ENCODE measurements at regions not wholly inside any gene's neighbourhood (a gene's known extent, or its start where the extent isn't known, plus 50 kb on each side); places are given as distances from the start of the nearest gene placed in this dataset.

DNA sequence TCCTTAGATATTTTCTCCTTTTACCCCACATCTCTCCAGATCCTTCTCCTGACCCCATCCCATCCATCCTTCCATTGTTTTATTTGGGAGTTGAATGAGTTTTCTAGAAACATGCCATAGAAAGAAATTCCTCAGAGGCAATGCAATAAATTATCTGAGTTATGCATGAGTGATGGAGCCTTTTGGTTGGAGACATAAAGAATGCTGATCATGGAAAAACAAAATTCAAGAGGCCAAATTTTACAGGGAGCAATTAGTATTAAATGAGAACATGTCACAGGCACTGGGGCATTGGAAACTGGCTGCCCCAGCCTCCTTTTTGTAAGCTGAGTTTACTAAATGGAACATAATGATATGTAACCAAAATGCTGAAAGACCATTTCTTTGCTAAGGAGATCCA is 74.2 kb upstream of the LCLAT1 start:
- no peaks in the 10 kb centered on the region for H3K27me3 ChIP-seq (ENCODE audit: control insufficient read depth, insufficient read depth, low read length)
- no peaks in the 10 kb centered on the region for H3K9me3 ChIP-seq (ENCODE audit: control insufficient read depth, low read length)
- no peaks in the 10 kb centered on the region for H3K4me1 ChIP-seq
- no peak overlapping the region for H3K4me2 ChIP-seq (ENCODE audit: low read length)
- TF ChIP-seq, protein P1, sequence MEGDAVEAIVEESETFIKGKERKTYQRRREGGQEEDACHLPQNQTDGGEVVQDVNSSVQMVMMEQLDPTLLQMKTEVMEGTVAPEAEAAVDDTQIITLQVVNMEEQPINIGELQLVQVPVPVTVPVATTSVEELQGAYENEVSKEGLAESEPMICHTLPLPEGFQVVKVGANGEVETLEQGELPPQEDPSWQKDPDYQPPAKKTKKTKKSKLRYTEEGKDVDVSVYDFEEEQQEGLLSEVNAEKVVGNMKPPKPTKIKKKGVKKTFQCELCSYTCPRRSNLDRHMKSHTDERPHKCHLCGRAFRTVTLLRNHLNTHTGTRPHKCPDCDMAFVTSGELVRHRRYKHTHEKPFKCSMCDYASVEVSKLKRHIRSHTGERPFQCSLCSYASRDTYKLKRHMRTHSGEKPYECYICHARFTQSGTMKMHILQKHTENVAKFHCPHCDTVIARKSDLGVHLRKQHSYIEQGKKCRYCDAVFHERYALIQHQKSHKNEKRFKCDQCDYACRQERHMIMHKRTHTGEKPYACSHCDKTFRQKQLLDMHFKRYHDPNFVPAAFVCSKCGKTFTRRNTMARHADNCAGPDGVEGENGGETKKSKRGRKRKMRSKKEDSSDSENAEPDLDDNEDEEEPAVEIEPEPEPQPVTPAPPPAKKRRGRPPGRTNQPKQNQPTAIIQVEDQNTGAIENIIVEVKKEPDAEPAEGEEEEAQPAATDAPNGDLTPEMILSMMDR (IDR thresholded peaks at IDR 0.05) = no peak
- no peaks in the 10 kb centered on the region for H3K36me3 ChIP-seq (ENCODE audit: control insufficient read depth, insufficient read depth, low read length)
- no peak overlapping the region for H3K9ac ChIP-seq
- H3K4me3 ChIP-seq (ENCODE audit: low read depth, low read length) = no peak overlapping the region
- H2AFZ ChIP-seq = no peak overlapping the region
- H3K79me2 ChIP-seq = no peaks in the 10 kb centered on the region
- H3K27ac ChIP-seq = no peak overlapping the region

DNA sequence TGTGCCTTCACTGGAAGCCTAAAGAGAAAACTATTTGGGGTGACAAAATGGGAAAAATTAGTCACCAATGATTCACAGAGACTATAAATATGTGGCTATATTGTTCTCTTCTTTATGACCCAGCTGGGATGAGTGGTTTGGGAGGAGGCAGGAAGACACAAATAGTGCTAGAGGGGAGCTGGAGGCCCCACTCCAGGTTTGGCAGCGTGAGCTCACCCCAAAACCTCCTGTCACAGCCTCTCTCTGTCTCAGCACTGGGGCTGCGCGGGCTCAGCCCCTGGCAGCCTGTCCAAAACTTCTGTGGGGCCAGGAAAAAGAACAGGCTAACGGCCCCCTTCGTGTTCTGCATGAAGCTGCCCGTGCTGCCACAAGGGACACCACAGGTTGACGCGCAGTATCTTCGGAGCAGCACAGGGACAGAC is 73.2 kb upstream of the LCLAT1 start:
- Histone ChIP-seq H3K4me1 (no peaks in the 10 kb centered on the region), H3K4me2 (ENCODE audit: low read length) (no peak overlapping the region), H2AFZ (no peak overlapping the region), H3K27ac (no peak overlapping the region), H3K79me2 (no peaks in the 10 kb centered on the region), H3K9me3 (ENCODE audit: control insufficient read depth, low read length) (no peaks in the 10 kb centered on the region), H3K9ac (no peak overlapping the region), H3K36me3 (ENCODE audit: control insufficient read depth, insufficient read depth, low read length) (no peaks in the 10 kb centered on the region), H3K27me3 (ENCODE audit: control insufficient read depth, insufficient read depth, low read length) (no peaks in the 10 kb centered on the region), H3K4me3 (ENCODE audit: low read depth, low read length) (no peak overlapping the region)
- TF ChIP-seq, protein P1 (IDR thresholded peaks at IDR 0.05) = no peak

DNA sequence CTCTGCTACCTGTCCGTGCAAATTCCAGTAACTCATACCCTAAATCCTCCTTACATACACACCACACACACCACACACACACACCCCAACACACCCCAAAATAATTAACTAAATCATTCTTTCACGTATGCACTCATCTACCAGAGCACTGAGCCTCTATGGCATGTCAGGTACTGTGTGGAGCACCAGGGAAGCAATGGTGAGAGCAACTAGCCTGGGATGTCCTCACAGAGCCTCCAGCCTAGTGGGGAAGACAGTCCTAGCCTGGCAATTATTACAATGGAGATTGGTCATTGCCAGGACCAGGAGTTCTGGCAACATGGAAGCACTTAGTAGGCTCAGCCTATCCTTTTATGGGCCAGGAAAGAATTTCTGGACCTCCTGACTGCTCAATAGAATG is 72.7 kb upstream of the LCLAT1 start:
- Histone ChIP-seq H2AFZ (no peak overlapping the region), H3K9me3 (ENCODE audit: control insufficient read depth, low read length) (no peaks in the 10 kb centered on the region), H3K36me3 (ENCODE audit: control insufficient read depth, insufficient read depth, low read length) (no peaks in the 10 kb centered on the region), H3K4me1 (no peaks in the 10 kb centered on the region), H3K4me3 (ENCODE audit: low read depth, low read length) (no peak overlapping the region), H3K27ac (no peak overlapping the region), H3K9ac (no peak overlapping the region), H3K27me3 (ENCODE audit: control insufficient read depth, insufficient read depth, low read length) (no peaks in the 10 kb centered on the region), H3K79me2 (no peaks in the 10 kb centered on the region), H3K4me2 (ENCODE audit: low read length) (no peak overlapping the region)
- TF ChIP-seq, protein P1 (IDR thresholded peaks at IDR 0.05) = no peak

DNA sequence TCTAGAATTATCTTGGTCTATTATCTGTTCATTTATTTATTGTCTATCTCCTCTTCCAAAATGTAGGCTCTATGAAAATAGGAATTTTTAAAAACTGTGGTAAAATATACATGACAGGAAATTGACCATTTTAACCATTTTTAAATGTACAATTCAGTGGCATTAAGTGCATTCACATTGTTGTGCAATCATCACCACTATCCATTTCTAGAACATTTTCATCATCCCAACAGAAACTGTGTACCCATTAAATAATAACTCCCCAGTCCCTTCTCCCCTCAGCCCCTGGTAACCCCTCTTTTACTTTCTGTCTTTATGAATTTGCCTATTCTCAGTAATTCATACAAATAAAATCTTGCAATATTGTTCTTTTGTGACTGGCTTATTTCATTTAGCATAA is 71.1 kb upstream of the LCLAT1 start:
- Histone ChIP-seq H3K4me2 (ENCODE audit: low read length) (no peak overlapping the region), H3K4me3 (ENCODE audit: low read depth, low read length) (no peak overlapping the region), H3K9me3 (ENCODE audit: control insufficient read depth, low read length) (no peaks in the 10 kb centered on the region), H3K4me1 (no peaks in the 10 kb centered on the region), H3K79me2 (no peaks in the 10 kb centered on the region), H2AFZ (no peak overlapping the region), H3K27me3 (ENCODE audit: control insufficient read depth, insufficient read depth, low read length) (no peaks in the 10 kb centered on the region), H3K27ac (no peak overlapping the region), H3K36me3 (ENCODE audit: control insufficient read depth, insufficient read depth, low read length) (no peaks in the 10 kb centered on the region), H3K9ac (no peak overlapping the region)
- TF ChIP-seq, protein P1 (IDR thresholded peaks at IDR 0.05) = no peak

DNA sequence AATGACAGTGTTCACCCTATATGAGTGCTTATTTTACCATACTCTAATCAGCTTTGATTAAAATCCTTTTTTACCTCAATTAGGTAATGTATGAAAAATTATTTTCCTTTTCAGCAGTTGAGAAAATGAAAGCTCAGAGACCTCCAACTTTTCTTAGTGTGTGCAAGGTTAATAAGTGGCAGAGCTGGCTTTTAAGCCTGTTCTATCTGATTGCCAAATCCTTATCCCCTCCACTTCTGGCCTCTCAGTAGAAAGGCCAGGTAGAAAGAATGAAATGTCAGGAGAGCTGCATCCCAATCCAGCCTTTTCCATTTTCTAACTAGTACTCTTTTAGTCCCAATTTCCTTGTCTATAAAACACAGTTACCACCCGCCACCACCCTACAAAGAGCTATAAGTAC is 67.6 kb upstream of the LCLAT1 start:
- no peak overlapping the region for H3K4me3 ChIP-seq (ENCODE audit: low read depth, low read length)
- H3K27ac ChIP-seq = no peak overlapping the region
- no peaks in the 10 kb centered on the region for H3K79me2 ChIP-seq
- no peak overlapping the region for H3K4me2 ChIP-seq (ENCODE audit: low read length)
- TF ChIP-seq, protein P1 (IDR thresholded peaks at IDR 0.05) = no peak
- H3K4me1 ChIP-seq = no peaks in the 10 kb centered on the region
- no peak overlapping the region for H2AFZ ChIP-seq
- H3K27me3 ChIP-seq (ENCODE audit: control insufficient read depth, insufficient read depth, low read length) = no peaks in the 10 kb centered on the region
- H3K9me3 ChIP-seq (ENCODE audit: control insufficient read depth, low read length) = no peaks in the 10 kb centered on the region
- H3K9ac ChIP-seq = no peak overlapping the region
- H3K36me3 ChIP-seq (ENCODE audit: control insufficient read depth, insufficient read depth, low read length) = no peaks in the 10 kb centered on the region
